T-helper 2 cell treated with Interferon-gamma antibody and Interleukin-4, amounts not matched to agents 5 μg/mL and 100 μg/mL, for 36 hours (primary cell): ENCODE measurements at regions not wholly inside any gene's neighbourhood (a gene's known extent, or its start where the extent isn't known, plus 50 kb on each side); places are given as distances from the start of the nearest gene placed in this dataset.
"Not testable (repeated sequence)": the region's sequence is repeated elsewhere in the genome, so short reads cannot be mapped to it uniquely, and the experiment has no call there.

Source experiments
- DNase-seq: peaks from one replicate; pipeline ENCODE4 v3.0.0; 2021; ENCODE audit warnings: low spot score
- H3K27ac Mint-ChIP-seq: one replicate; pipeline ENCODE4 v1.8.0; 2021; ENCODE audit warnings: mild to moderate bottlenecking, mixed read lengths
- H3K27me3 Mint-ChIP-seq: one replicate; pipeline ENCODE4 v1.8.0; 2021; ENCODE audit warnings: low read depth, mixed read lengths
- H3K36me3 Mint-ChIP-seq: one replicate; pipeline ENCODE4 v1.8.0; 2021; ENCODE audit warnings: low read depth, mixed read lengths
- H3K4me1 Mint-ChIP-seq: one replicate; pipeline ENCODE4 v1.8.0; 2021; ENCODE audit warnings: low read depth, mixed read lengths
- H3K4me3 Mint-ChIP-seq: one replicate; pipeline ENCODE4 v1.8.0; 2022; ENCODE audit warnings: mild to moderate bottlenecking, moderate library complexity, mixed read lengths
- H3K9me3 Mint-ChIP-seq: one replicate; pipeline ENCODE4 v1.8.0; 2021; ENCODE audit warnings: mixed read lengths

GRCh38 chr10:53479365-53479764 is 706.8 kb upstream of the MBL2 start:
- Mint-ChIP-seq H3K36me3 (no peaks in the 10 kb centered on the region), H3K27me3 (no peaks in the 10 kb centered on the region), H3K4me1 (no peaks in the 10 kb centered on the region), H3K9me3 (peaks cover 6% of the 10 kb centered on the region), H3K4me3 (no peak overlapping the region), H3K27ac (no peak overlapping the region)
- no peak for DNase-seq

- H3K4me1 Mint-ChIP-seq = no peaks in the 10 kb centered on the region
- DNase-seq = no peak
- H3K27me3 Mint-ChIP-seq = no peaks in the 10 kb centered on the region
- H3K36me3 Mint-ChIP-seq = no peaks in the 10 kb centered on the region
- no peak overlapping the region for H3K27ac Mint-ChIP-seq
- peaks cover 16% of the 10 kb centered on the region for H3K9me3 Mint-ChIP-seq
- no peak overlapping the region for H3K4me3 Mint-ChIP-seq
These were observed 704.7 kb upstream of the MBL2 start for GRCh38 chr10:53477313-53477675.

GRCh38 chr10:53476650-53477312 is 704.2 kb upstream of the MBL2 start:
- DNase-seq = no peak
- H3K27me3 Mint-ChIP-seq = no peaks in the 10 kb centered on the region
- H3K4me3 Mint-ChIP-seq = no peak overlapping the region
- no peaks in the 10 kb centered on the region for H3K4me1 Mint-ChIP-seq
- peaks cover 16% of the 10 kb centered on the region for H3K9me3 Mint-ChIP-seq
- H3K36me3 Mint-ChIP-seq = no peaks in the 10 kb centered on the region
- no peak overlapping the region for H3K27ac Mint-ChIP-seq

DNA sequence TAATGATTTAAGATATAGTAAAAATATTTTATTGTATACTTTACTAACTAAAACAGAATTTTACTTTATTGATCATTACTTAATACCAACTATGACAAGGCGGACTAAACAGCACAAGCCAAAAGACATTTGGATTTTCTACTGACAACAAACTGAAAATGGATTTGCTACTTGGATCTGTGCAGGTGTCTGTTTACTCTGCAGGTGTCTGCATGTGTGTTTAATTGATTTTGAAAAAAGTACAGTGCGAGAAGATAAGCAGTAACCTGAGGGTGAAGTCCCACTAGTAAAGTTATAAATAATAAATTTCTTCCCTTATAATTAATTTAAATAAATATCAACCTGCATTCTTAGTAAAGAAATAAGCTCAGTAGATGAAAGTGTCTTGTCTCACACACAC is 696.8 kb upstream of the MBL2 start:
- H3K9me3 Mint-ChIP-seq = peaks cover 29% of the 10 kb centered on the region
- no peaks in the 10 kb centered on the region for H3K4me1 Mint-ChIP-seq
- no peaks in the 10 kb centered on the region for H3K36me3 Mint-ChIP-seq
- H3K4me3 Mint-ChIP-seq = no peak overlapping the region
- no peak overlapping the region for H3K27ac Mint-ChIP-seq
- no peak for DNase-seq
- no peaks in the 10 kb centered on the region for H3K27me3 Mint-ChIP-seq

DNA sequence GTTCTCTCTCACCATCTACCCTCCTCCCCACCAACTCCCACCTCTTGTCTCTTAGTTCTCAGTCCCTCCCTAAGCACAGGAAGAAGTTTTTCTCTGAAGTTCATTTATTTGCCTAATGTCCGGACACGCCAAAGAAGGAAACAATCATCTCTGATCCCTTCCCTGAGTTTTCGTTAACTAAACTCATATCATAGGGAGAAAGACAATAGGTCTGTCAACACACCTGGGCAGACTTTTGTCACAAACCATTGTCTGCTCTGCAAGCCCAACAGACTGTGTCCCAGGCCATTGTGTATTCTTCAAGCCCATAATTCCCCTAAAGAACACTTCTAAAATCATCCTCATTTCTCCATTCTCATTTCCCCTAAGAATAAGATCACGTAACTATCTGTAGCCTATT is 691.0 kb upstream of the MBL2 start:
- Mint-ChIP-seq H3K36me3 (no peaks in the 10 kb centered on the region), H3K9me3 (peaks cover 35% of the 10 kb centered on the region), H3K4me1 (no peaks in the 10 kb centered on the region), H3K27me3 (no peaks in the 10 kb centered on the region), H3K4me3 (no peak overlapping the region), H3K27ac (no peak overlapping the region)
- no peak for DNase-seq

- Mint-ChIP-seq H3K4me3 (no peak overlapping the region), H3K4me1 (no peaks in the 10 kb centered on the region), H3K27me3 (no peaks in the 10 kb centered on the region), H3K27ac (no peak overlapping the region), H3K9me3 (peaks cover 7% of the 10 kb centered on the region), H3K36me3 (no peaks in the 10 kb centered on the region)
- no peak for DNase-seq
These were observed 685.4 kb upstream of the MBL2 start for GRCh38 chr10:53458007-53458406.

GRCh38 chr10:53453196-53453595 is 680.6 kb upstream of the MBL2 start:
- peaks cover 19% of the 10 kb centered on the region for H3K9me3 Mint-ChIP-seq
- DNase-seq = no peak
- no peak overlapping the region for H3K27ac Mint-ChIP-seq
- H3K27me3 Mint-ChIP-seq = no peaks in the 10 kb centered on the region
- H3K36me3 Mint-ChIP-seq = no peaks in the 10 kb centered on the region
- no peak overlapping the region for H3K4me3 Mint-ChIP-seq
- H3K4me1 Mint-ChIP-seq = no peaks in the 10 kb centered on the region

GRCh38 chr10:53447576-53447975 is 675.0 kb upstream of the MBL2 start:
- Mint-ChIP-seq H3K27me3 (no peaks in the 10 kb centered on the region), H3K27ac (no peak overlapping the region), H3K36me3 (no peaks in the 10 kb centered on the region), H3K4me1 (no peaks in the 10 kb centered on the region), H3K9me3 (peaks cover 29% of the 10 kb centered on the region), H3K4me3 (no peak overlapping the region)
- DNase-seq = no peak

DNA sequence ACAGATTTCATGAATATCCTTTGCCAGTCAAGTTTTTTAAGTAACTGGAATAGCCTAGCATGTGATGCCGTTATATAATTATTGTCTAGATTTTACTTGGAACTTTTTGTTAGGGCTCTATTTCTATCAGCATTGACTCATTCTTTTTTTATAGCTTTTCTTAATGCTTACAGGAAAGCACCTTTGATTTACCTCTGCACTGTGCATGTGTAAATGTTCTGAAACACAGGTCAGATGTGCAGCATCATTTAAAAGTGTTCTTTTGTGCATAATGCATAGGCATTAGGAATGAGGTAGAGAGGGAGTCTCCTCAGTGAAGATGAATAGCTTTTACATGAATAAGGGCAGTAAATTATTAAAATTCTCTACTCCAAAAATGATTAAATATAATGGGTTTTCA is 669.3 kb upstream of the MBL2 start:
- Mint-ChIP-seq H3K4me3 (no peak overlapping the region), H3K27ac (no peak overlapping the region), H3K27me3 (no peaks in the 10 kb centered on the region), H3K9me3 (peaks cover 14% of the 10 kb centered on the region), H3K4me1 (no peaks in the 10 kb centered on the region), H3K36me3 (no peaks in the 10 kb centered on the region)
- DNase-seq = no peak

DNA sequence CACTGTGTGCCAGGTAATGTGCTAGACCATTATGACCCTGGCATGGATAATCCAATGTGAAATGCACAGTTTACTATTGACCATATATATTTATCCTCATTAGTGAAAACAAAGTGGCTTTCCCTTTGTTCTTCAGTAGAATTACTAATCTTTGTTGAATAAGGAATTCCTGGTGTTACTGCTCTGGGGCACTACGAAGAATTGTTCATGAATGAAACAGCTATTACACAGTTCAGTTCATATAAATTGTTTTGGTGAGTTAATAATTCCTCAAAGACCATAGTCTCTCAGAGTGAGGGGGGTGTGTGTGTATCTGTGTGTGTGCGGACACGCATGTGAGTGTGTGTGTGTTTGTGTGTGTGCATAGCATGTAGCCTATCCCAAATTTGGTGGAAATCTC is 668.0 kb upstream of the MBL2 start:
- no peaks in the 10 kb centered on the region for H3K4me1 Mint-ChIP-seq
- H3K36me3 Mint-ChIP-seq = no peaks in the 10 kb centered on the region
- no peak for DNase-seq
- H3K27me3 Mint-ChIP-seq = no peaks in the 10 kb centered on the region
- H3K4me3 Mint-ChIP-seq = no peak overlapping the region
- peaks cover 19% of the 10 kb centered on the region for H3K9me3 Mint-ChIP-seq
- H3K27ac Mint-ChIP-seq = no peak overlapping the region

DNA sequence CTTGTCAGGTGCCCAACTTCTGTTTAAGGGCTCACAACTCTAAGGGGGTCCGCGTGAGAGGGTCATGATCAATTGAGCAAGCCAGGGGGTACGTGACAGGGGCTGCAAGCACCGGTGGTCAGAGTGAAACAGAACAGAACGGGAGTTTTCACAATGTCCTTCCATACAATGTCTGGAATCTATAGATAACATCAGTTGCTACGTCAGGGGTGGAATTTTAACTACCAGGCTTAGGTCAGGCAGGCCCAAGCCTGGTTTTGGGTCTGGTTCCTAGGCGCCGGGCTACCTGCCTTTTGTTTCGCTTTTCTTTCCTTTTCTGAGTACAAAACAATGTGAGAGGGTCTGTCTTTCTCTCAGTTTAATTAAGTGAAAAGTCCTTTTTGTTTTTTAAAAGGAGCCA is 666.5 kb upstream of the MBL2 start:
- H3K27me3 Mint-ChIP-seq, H3K4me1 Mint-ChIP-seq, H3K4me3 Mint-ChIP-seq, H3K27ac Mint-ChIP-seq, H3K36me3 Mint-ChIP-seq, DNase-seq: not testable (repeated sequence)
- peaks cover 12% of the 10 kb centered on the region for H3K9me3 Mint-ChIP-seq

- Mint-ChIP-seq H3K9me3 (peaks cover 22% of the 10 kb centered on the region), H3K4me1 (no peaks in the 10 kb centered on the region), H3K27ac (no peak overlapping the region), H3K4me3 (no peak overlapping the region), H3K36me3 (no peaks in the 10 kb centered on the region), H3K27me3 (no peaks in the 10 kb centered on the region)
- DNase-seq = no peak
These were observed 661.8 kb upstream of the MBL2 start for GRCh38 chr10:53434413-53434812.

DNA sequence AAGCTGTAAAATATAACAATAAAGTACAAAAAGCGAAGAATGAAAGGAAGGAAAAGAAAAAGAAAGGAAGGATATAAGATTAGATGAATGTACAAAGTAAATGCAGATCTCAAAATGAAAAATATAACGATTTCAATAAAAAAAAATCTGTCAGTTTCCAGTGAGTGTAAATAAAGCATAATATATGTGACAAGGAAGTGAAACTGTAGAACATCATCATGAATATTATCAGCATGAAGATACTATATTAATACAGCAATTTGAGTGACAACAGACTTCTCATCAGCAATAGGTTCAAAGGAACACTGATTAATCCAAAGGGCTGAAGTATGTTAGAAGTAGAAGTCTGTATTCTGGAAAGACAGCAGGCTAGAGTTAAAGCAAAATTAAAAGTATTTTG is 659.5 kb upstream of the MBL2 start:
- Mint-ChIP-seq H3K27me3 (no peaks in the 10 kb centered on the region), H3K36me3 (no peaks in the 10 kb centered on the region), H3K4me3 (no peak overlapping the region), H3K4me1 (no peaks in the 10 kb centered on the region), H3K9me3 (peaks cover 16% of the 10 kb centered on the region), H3K27ac (no peak overlapping the region)
- no peak for DNase-seq

- no peaks in the 10 kb centered on the region for H3K27me3 Mint-ChIP-seq
- H3K36me3 Mint-ChIP-seq = no peaks in the 10 kb centered on the region
- no peak overlapping the region for H3K27ac Mint-ChIP-seq
- H3K4me1 Mint-ChIP-seq = no peaks in the 10 kb centered on the region
- no peak overlapping the region for H3K4me3 Mint-ChIP-seq
- no peak for DNase-seq
- peaks cover 20% of the 10 kb centered on the region for H3K9me3 Mint-ChIP-seq
These were observed 658.4 kb upstream of the MBL2 start for GRCh38 chr10:53430974-53431373.

DNA sequence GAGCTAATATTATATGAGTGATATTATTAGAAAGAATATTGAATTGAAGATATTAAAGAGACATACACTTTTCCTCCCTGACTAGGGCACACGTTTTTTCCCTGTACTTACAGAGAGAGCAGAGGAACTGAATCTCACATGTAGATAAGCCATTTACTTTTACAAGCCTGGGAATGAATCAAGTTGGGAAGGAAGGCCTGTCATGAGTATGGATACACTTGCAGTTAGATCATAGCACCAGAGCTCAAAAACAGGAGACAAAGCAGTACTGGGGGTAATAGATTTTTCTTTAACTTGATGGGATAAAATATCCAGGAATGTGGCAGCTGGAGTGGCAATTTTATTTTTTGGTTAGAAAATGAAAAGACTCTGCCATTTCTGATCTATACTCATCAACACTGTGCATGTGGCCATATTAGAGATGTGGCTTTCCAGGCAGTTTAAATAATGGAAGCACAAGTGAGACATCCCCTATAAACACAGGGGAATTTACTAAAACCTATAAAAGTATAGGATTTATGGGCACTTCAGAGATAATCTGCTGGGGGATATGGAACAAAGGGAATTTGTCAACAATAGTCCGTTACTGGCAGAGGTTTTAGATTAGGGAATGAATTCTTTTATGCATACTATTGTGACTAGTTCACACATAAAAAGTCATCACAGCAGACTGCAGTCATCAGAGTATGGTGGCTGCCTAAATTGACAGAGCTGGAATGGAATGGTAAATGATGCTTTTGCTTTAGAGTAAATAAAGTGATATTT is 657.7 kb upstream of the MBL2 start:
- Mint-ChIP-seq H3K9me3 (peaks cover 16% of the 10 kb centered on the region), H3K36me3 (no peaks in the 10 kb centered on the region), H3K27me3 (no peaks in the 10 kb centered on the region), H3K4me3 (no peak overlapping the region), H3K4me1 (no peaks in the 10 kb centered on the region), H3K27ac (no peak overlapping the region)
- DNase-seq = no peak
